Activated CD4-positive, alpha-beta T cell treated with anti-CD3 and anti-CD28 coated beads, Interleukin-2, amount 50 U/mL, for 48 hours (primary cell): ENCODE measurements at regions not wholly inside any gene's neighbourhood (a gene's known extent, or its start where the extent isn't known, plus 50 kb on each side); places are given as distances from the start of the nearest gene placed in this dataset.
"Not testable (repeated sequence)": the region's sequence is repeated elsewhere in the genome, so short reads cannot be mapped to it uniquely, and the experiment has no call there.

Experiments
- DNase-seq, 2 experiments: peaks; one replicate each; pipeline ENCODE4 v3.0.0-alpha.2; 2020

DNA sequence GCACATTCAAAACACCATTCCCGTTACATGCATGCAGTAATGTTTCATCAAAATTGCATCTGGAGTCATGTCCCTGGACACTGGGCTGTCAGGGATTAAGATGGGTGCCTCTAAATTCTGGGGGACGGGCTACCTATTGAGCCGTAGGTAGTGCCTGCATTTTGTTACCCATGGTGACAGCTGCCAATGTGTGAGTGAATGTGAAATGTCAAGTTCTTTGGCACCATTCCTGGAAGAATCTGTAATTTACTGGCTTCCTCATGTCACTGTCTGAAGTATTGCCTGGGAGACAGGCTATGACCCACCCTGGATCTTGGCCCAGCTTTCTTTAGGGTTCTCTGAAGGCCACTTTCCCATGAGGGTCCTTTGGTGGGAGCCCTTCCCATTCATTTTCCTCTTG is 266.1 kb downstream of the TSHZ3 start:
- DNase-seq: no peak

DNA sequence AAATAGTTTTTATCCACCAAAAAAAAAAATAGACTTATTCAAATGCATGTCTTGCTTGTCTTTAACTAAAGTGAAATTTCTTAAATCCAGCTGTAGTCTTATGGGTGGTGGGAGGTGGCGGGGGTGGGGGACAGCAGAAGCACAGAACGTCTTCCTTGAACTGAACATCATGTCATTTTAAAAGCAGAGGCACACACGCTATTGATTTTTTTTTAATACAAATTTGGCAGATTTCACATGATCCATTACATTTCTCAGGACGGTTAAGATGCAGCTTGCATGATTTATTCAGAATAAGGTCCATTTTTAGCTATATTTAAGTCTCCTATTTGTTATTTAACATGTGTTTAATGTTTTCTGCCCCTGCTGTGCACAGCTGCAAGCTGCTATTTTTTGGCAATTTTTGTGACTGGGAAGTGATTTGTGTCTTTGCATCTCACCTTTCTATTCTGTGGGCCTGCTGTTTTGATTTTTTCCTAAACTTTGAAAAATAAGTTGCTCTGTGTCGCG is 274.0 kb downstream of the TSHZ3 start:
- no peak for DNase-seq

DNA sequence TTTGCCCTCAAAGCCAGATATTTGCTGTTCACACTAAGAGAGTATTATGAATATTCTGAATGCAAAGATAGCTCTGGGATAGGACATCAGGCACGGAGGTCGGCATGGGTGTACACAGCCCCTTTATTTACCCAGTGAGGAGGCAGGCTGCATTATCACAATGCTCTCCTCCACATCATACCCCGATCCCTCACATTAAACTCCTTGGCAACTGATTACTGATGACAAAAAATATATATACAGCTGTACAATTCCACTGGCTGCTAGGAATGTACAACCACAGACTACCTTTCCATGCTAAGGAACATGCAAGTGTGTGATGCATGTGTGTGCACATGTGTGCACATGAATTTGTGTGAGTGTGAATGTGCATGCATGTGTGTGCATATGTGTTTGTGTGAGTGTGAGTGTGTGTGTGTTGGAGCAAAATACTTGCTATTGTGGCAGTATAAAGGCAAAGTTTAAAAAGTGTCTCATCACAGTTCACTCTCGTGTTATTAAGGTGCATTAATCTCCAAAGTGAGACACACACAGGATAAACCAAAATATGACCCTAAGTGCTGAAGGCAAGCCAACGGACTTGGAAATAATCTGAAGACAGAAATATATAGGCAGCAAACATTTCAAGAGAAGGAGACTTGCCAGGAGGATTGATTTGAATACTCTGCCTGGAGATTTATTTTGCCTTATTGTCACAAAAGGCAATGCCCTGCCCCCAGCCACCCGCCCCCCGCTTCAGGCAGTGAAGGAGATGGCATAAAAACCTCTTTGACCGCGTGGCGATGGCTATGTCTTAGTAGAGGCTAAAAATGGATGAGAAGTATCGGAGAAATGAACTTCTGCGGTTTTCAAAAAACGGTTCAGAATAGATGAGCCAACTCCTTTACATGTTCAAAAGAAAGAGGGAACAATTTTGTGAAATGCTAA is 274.8 kb downstream of the TSHZ3 start:
- no peak for DNase-seq

DNA sequence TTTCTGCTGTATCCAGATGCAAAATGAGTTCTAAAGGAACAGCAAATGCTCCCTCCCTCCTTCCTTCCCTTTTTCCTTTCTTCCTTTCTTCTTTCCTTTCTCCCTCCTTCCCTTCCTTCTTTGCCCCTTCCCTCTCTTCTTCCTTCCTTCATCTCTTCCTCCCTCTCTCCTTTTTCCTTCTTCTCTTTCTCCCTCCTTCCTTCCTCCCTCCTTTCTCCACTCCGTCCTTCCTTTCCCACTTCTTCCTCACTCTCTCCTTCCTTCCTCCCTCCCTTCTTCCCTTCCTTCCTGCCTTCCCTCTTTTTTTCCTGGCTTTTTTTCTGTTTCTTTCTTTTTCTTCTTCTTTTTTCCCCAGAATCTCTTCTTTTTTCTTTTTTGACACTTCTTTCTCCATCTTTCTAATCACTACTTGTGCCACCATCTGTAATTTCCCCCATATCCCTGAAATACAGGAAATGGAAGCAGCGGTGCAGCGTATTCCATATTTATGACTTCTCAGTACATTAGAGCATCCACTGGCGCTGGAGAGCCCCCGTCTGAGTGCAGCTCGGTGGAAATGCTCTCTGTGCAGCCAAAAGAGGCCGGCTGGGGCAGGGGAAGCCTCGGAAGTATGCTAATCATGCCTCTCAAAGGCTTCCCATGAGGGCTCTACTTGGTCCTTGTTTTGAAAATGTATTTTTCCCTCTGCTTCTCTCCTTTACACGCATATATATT is 275.6 kb downstream of the TSHZ3 start:
- DNase-seq: no peak

DNA sequence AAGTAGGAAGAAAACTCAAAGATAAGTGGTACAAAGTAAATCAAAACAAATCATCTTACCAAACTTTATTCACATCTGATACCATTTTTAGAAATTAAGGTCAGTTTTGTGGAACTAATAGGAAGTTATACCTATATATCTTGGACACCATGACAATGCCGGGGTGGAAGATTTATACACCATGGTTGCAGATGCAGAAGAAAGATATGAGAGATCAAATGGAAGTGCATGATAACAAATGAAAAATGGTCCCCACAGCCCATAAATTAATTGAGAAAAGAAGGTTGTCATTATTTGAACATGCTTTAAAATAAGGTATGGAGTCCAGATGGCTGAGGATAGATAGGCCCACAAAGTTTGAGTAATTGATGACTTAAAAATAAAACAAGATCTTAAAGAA is 276.8 kb downstream of the TSHZ3 start:
- DNase-seq: no peak

DNA sequence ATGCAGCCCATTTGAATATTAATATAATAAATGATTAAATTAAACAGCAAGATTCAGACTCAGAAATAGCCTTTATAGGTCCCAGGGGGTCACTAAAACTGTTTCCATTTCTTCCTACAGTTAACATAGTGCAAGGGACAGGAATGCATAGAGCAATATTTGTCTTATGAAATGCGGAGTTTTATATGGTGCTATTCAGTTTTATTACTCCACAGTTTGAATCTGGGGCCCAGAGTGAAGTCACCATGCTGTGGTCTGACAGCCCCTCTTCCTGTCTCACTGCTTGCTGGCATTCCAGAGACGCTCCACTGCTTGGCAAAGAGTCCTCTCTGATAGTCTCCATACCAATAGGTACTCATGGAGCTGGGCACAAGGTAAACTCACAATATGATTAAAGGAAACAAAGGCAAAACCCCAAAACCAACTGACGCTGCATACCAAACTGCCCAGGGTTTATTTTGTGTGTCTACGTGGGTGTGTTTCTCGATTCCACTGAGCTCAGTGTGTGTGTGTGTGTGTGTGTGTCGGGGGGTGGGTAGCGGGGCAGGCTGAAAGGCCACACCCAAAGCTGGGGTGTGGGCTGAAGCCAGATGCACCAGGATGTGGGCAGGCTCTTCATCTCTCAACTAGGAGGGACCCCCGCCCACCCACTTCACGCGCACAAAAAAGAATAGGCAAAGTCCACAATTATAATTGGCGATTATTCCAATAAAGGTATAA is 277.9 kb downstream of the TSHZ3 start:
- DNase-seq: no peak

DNA sequence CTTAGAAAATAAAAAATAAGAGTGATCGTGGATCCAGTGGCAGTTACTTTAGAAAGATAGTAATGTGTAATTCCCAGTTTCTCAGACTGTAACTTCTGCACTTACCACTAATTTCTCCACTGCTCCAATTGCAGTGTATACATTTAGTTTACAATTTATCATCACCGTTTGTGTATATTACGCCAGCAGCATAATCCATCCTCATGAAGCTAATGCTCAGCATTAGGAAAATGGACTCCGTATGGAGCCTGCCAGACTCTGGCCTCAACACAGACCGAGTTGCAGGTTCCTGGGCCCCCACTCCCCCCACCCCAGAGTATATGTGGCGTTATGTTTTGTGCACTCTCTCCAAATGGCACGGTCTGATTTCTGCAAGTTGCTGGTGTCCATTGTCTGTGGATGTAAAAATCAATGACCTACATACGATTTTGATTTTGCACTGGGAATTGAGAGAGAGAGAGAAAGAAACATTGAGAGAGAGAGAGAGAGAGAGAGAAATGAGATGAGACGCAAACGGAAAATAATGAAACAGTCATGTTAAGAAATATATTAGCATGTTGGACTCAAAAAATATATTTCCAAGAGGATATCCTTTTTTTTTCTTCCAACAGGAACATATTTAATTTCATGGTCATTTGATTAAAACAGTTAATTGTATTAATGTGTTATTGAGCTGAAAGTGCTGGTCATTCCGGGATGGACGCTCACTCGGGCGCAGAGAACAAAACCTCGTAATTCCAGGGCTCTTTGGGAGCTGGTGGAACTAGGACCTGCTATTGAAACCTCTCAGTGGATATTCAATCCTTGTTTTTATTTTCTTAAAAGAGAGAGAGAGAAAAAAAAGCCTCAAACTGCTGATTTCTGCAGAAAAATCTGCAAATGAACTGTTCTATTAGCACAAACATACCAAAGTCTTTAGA is 278.8 kb downstream of the TSHZ3 start:
- DNase-seq: no peak

DNA sequence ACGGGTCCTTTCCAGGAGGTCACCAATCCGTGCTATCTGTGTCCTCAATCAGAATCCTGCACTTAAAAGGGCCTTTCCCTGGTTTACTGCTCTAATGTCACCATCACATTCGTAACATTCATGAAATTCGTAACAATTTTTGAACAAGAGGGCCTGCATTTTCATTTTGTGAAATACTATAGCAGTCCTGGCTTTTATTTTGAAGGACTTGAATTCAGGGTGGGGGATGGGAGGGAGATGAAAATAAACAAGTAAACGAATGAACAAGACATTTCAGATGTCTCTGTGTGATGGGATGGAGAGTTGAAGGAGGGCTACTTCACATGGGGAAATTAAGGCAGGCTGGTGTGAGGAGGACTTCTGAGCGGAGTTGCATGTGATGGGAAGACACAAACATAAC is 281.0 kb downstream of the TSHZ3 start:
- DNase-seq: no peak

DNA sequence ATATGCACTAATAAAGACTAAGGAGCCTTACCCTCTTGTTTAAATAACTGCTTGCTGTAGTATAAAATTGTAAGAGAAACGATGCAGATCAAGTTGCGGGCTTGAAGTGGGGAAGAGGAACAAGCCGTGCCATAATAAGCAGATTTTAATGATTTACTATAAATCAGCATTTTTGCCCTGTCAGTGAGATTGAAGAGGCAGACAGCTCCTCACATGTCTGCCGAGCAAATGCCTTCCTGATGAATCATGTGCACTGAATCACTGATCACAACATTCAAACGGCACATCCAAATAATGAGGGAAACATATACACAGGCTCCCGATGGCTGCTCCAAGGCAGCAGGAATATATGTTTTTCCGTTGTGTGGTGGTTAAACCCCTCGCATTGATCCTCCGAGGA is 282.9 kb downstream of the TSHZ3 start:
- no peak for DNase-seq

DNA sequence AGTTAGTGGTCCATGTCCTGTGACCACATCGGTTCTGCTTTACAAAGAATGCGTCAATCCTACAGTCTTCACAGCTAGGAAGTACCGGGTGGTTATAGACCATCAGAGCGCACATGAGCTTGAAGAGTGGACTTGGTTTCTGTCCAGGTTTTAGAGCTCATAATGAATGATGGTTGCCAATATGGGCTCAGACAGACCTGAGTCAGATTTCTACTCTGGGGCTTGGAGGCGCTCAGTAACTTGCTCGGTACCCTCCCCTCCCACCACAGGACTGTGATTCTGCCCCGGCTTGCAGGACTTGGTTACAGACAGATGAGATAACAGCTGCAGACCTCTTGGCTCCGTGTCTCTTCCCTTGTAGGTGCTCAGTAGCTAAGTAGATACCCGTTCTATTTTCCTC is 284.7 kb downstream of the TSHZ3 start:
- no peak for DNase-seq

DNA sequence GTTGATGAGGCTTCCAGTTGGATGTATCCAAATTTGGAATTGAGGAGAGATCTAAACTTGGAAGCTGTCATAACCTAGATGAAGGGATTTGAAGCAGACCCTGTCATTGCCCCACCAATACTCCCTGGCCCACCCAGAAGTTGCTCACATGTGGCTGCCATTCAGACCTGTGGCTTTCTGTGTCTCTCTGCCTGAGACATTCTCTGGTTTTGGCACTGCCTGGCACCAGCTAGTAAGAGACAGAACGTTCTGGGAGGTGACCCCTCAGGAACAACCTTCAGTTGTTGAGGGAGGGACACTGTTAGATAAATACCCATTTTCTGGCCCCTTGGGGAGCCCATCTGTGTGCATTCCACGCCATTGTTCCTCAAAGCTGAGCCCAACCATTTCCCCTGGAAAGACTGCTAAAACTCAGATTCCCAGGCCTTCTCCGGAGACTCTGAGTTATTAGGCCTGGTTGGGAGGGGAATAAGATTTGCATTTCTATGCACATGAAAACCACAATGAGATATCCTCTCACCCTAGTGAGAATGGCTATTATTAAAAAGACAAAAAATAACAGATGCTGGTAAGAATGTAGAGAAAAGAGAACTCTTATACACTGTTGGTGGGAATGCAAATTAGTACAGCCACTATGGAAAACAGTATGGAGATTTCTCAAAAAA is 290.4 kb downstream of the TSHZ3 start:
- no peak for DNase-seq

DNA sequence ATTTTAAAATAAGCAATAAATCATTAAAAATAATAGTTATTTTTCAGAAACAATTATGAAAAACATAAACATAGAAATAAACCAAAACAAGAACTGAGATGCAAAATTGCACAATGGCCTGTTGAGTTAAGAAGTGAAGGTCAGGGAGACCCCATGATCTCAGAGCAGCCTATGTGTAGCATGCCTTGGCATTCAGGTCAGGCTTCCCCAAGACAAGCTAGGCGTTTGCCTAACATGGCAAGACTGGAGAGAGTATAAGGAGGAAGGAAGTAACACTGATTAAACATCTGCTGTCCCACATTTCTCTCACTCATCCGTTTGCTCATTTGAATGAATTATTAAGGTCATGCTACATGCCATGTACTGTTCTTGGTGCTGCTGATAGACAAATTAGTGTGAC is 291.8 kb downstream of the TSHZ3 start:
- DNase-seq: no peak

DNA sequence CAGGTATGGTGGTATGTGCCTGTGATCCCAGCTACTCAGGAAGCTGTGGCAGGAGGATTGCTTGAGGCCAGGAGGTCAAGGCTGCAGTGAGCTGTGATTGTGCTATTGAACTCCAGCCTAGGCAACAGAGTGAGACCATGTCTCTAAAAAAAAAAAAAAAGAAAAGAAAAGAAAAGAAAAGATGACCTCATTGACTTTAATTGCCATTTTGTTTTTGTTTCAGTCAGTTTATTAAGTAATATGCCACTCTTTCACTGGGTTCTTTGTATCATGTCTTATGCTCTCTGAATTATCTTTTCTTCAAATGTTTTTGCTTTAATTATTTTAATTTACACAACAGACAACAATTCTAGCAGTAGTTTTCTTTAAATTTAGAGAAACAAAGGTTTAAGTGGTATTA is 293.8 kb downstream of the TSHZ3 start:
- DNase-seq: no peak

DNA sequence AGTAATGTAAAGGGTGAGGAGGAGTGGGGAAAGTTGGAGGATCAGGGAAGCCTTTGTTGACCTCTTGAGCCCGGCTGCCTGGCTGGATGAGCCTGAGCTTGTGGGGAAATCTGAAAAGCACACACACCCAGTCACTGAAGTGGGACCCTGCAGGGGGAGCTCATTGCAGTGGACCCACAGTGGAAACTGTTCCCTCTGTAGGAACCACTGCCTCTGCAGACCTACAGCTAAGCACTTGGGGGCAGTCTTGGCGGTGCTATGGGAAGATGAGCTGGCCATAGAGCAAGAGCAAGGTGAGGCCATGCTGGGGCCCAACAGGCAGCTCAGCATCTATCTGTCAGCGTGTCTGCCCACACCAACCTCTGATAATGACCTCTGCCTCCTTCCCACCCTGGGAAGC is 294.8 kb downstream of the TSHZ3 start:
- peak; percentile 42 to 43 for DNase-seq

DNA sequence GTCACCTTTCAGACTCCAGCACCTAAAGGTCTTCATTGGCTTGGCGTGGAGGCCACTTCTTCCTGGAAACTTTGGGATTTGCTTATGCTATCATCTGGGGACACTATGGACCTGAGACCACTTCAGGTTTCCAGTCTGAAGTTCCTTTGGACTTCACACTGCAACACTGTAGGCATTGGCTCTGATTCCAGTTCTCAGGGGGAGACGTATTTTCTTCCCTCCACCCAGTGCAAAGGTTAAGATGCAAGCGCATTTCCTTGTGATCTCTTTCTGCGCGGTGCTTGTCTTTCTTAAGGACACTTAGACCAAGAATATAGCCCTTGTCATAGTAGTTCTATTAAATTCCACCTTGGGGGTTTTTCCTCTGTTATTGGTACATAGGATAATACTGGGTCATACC is 299.8 kb downstream of the TSHZ3 start:
- no peak for DNase-seq

DNA sequence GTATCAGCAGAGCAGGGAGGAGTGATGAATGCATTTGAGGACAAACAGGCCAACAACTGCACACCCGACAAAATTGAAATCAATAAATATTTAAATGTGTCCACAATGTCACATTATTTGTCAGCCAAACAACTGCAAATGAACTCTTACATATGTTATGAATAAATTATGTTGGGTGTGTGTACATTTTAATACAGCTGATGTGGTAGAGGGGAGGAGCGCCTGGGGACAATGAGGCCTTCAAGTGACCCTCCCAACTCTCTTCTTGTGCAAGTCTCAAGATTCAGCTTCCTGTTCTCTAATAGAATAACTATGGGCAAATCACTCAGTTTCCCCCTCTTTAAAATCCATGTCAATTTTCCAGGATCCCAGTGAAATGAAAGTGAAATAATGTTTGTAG is 303.2 kb downstream of the TSHZ3 start:
- DNase-seq: no peak

DNA sequence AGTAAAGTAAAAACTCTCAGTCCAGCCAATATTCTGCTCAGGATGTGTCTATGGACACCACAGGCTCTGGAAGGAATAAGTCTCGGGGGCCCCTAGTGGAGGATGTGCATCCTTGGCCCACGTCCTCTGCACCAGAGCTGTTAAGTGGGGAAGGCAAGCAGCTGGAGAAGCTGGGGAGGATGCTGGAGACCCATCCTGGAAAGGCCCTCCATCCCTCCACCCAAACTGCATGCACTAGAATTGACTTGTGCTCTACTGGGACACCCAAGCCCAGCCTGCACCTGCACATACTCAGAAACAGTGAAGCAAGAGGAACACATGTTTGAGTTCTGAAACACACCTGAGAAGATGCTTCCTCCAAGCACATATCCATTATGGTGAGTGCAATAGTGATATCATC is 307.8 kb downstream of the TSHZ3 start:
- DNase-seq: no peak

DNA sequence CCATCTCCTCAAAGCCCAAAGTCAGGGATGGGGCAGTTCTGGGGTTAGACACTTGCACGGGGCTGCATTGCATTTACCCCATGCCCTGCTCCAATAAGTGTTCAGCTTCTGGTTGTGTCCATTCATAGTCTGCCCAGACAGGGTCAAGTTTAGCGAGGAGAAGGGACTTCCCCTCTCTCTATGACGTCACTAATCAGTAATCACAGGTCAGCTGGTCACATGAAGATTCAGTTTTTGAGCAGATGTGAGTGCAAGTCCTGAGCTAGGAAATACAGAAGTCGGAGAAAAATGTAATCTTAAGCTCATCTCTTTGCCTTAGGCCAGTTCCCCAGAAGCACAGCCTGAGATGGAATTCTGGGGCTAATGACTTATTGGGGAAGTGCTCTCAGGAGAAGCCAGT is 310.1 kb downstream of the TSHZ3 start:
- no peak for DNase-seq

DNA sequence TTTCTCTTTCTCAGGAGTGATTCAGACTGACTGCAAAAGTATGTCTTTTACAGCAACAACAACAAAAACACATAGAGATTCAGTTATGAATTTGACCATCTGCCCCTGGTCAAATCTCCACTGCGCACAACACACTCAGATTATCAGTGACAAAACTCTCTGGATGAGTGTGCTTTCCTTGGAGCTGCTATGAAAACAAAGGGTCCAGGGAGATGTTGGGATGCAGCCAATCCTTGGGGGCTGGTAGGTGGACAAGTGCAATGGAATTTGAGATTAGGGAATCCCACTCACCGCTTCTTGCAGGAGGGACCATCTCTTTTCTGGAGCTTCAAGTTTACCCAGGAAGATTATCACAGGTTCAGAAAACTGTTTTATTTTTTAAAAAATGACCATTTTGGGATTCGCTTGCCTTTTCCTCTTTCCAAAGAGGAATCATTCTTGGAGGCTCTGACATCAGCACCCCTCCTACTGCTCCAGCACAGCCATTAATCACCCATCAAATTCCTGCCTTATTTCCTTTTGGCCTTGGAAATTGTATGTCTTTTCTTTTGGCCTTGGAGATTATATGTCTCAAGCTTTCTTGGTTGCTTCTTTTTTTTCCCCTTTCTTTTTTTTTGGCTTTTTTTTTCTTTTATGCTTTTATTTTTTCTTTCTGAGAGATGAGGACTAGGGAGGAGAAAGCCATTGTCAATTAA is 311.8 kb downstream of the TSHZ3 start:
- no peak for DNase-seq

DNA sequence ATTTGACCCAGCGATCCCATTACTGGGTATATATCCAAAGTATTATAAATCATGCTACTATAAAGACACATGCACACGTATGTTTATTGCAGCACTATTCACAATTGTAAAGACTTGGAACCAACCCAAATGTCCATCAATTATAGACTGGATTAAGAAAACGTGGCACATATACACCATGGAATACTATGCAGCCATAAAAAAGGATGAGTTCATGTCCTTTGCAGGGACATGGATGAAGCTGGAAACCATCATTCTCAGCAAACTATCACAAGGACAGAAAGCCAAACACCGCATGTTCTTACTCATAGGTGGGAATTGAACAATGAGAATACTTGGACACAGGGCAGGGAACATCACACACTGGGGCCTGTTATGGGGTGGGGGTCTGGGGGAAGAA is 317.8 kb downstream of the TSHZ3 start:
- not testable (repeated sequence) for DNase-seq

DNA sequence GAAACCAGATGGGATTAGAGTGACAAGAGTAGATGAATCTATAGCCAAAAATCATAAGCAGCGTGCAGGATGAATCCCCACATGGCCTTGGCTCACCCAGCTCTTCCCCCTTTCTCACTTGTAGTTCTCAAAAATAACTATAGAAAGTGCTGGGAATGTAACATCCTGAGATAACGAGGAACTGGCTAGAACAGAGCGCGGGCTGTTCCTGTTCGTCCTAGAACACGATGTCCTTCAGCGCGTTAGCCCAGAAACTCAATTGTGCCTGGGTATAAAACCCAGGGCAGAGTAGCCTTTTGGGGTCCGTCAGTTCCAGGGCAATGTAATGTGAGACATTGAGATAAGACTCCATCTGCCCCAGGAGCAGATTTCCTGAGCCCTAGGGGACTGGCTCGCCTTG is 326.2 kb downstream of the TSHZ3 start:
- DNase-seq: no peak
